IMR-90 (cell line): ENCODE measurements at regions not wholly inside any gene's neighbourhood (a gene's known extent, or its start where the extent isn't known, plus 50 kb on each side); places are given as distances from the start of the nearest gene placed in this dataset.

ENCODE experiments used
- ATAC-seq: fragments of 200-7000 bp; cut with Tn5 transposase; 2 replicates; pipeline ENCODE4 v1.9.1; 2020; ENCODE audit warnings: low read depth, mild to moderate bottlenecking, moderate library complexity
- BruUV-seq: library from RNA; stranded (reverse); fragments of 400-500 nt; replicated peaks from 2 replicates; lab custom pipeline; 2021; lab: Mats Ljungman, UMichigan
- CTCF ChIA-PET: fragments of 300-600 bp; formaldehyde crosslinking; extraction: SDS; loops from one replicate; lab custom pipeline; 2021; ENCODE audit warnings: antibody characterized with exemption; lab: Yijun Ruan, JAX
- POLR2A ChIA-PET: fragments of 300-600 bp; sonication (Branson Sonifier 250); formaldehyde crosslinking; loops from one replicate; lab custom pipeline; 2022; ENCODE audit warnings: antibody characterized with exemption; ENCODE audit not compliant: unreplicated experiment; lab: Charles Lee
- DNase-seq: peaks from one replicate; pipeline ENCODE4 v3.0.0; 2013
- H2AFZ ChIP-seq: replicated peaks from 2 replicates; pipeline ENCODE3; 2013; ENCODE audit warnings: low read length, mild to moderate bottlenecking; ENCODE audit not compliant: poor library complexity
- H2AK5ac ChIP-seq: 2 replicates; pipeline ENCODE4 v1.6.1; 2013; ENCODE audit warnings: low read depth, low read length, inconsistent platforms
- H2AK9ac ChIP-seq: replicated peaks from 2 replicates; pipeline ENCODE3; 2013; ENCODE audit warnings: mild to moderate bottlenecking, low read depth, low read length, moderate library complexity; ENCODE audit not compliant: poor library complexity
- H2BK120ac ChIP-seq: 2 replicates; pipeline ENCODE4 v1.6.1; 2013; ENCODE audit warnings: low read depth, low read length, inconsistent platforms
- H2BK15ac ChIP-seq: 3 replicates; pipeline ENCODE4 v1.6.1; 2013; ENCODE audit warnings: low read depth, low read length, inconsistent platforms
- H2BK20ac ChIP-seq: 2 replicates; pipeline ENCODE4 v1.6.1; 2013; ENCODE audit warnings: low read depth, mild to moderate bottlenecking, inconsistent platforms, low read length, moderate library complexity
- H2BK5ac ChIP-seq: 2 replicates; pipeline ENCODE4 v1.6.1; 2013; ENCODE audit warnings: mild to moderate bottlenecking, low read depth, low read length, inconsistent platforms; ENCODE audit not compliant: poor library complexity, severe bottlenecking
- H3K14ac ChIP-seq: replicated peaks from 2 replicates; pipeline ENCODE4 v1.6.1; 2013; ENCODE audit warnings: low read depth, low read length, inconsistent platforms
- H3K18ac ChIP-seq: 2 replicates; pipeline ENCODE4 v1.6.1; 2013; ENCODE audit warnings: low read depth, low read length, control low read depth
- H3K23ac ChIP-seq: 2 replicates; pipeline ENCODE4 v1.6.1; 2013; ENCODE audit warnings: low read depth, low read length, inconsistent platforms
- H3K27ac ChIP-seq: 2 replicates; pipeline ENCODE4 v1.5.1; 2013; ENCODE audit warnings: mild to moderate bottlenecking, control low read depth, low read length; ENCODE audit not compliant: insufficient read depth
- H3K27me3 ChIP-seq: 2 replicates; pipeline ENCODE4 v1.6.1; 2013; ENCODE audit warnings: low read length; ENCODE audit not compliant: control insufficient read depth, insufficient read depth
- H3K36me3 ChIP-seq: 2 replicates; pipeline ENCODE4 v1.6.1; 2013; ENCODE audit warnings: low read length, mixed read lengths; ENCODE audit not compliant: control insufficient read depth, insufficient read depth
- H3K4ac ChIP-seq: 2 replicates; pipeline ENCODE4 v1.6.1; 2013; ENCODE audit warnings: low read depth, low read length, inconsistent platforms
- H3K4me1 ChIP-seq: 2 replicates; pipeline ENCODE4 v1.6.1; 2013; ENCODE audit warnings: low read length, mixed read lengths; ENCODE audit not compliant: control insufficient read depth, insufficient read depth
- H3K4me2 ChIP-seq: 2 replicates; pipeline ENCODE4 v1.6.1; 2013; ENCODE audit warnings: low read depth, mild to moderate bottlenecking, control low read depth, low read length, moderate library complexity
- H3K4me3 ChIP-seq: 2 replicates; pipeline ENCODE4 v1.5.1; 2013; ENCODE audit warnings: low read depth, mild to moderate bottlenecking, control low read depth, low read length, moderate library complexity; ENCODE audit not compliant: insufficient read depth
- H3K56ac ChIP-seq: 2 replicates; pipeline ENCODE4 v1.6.1; 2013; ENCODE audit warnings: low read length, inconsistent platforms; ENCODE audit not compliant: insufficient read depth; ENCODE audit errors: extremely low read depth
- H3K79me1 ChIP-seq, 2 experiments: 2 replicates each; pipeline ENCODE4 v1.6.1; 2013; ENCODE audit warnings: low read length in 2 of 2, inconsistent platforms in 1 of 2, low read depth in 1 of 2
- H3K9ac ChIP-seq: 2 replicates; pipeline ENCODE4 v1.6.1; 2013; ENCODE audit warnings: low read depth, low read length, control low read depth
- H3K9me1 ChIP-seq: 2 replicates; pipeline ENCODE4 v1.6.1; 2013; ENCODE audit warnings: low read length, inconsistent platforms; ENCODE audit not compliant: insufficient read depth
- H3K9me3 ChIP-seq: 2 replicates; pipeline ENCODE4 v1.6.1; 2013; ENCODE audit warnings: low read length; ENCODE audit not compliant: control insufficient read depth, insufficient read depth
- H4K20me1 ChIP-seq: 2 replicates; pipeline ENCODE4 v1.6.1; 2013; ENCODE audit warnings: low read length, inconsistent platforms; ENCODE audit not compliant: insufficient read depth
- H4K5ac ChIP-seq: 2 replicates; pipeline ENCODE4 v1.6.1; 2013; ENCODE audit warnings: mild to moderate bottlenecking, low read depth, low read length, control low read depth
- H4K8ac ChIP-seq, 2 experiments: 2 replicates each; pipeline ENCODE4 v1.6.1; 2013; ENCODE audit warnings: low read depth in 2 of 2, low read length in 2 of 2, control low read depth in 1 of 2, inconsistent platforms in 1 of 2
- H4K91ac ChIP-seq: 2 replicates; pipeline ENCODE4 v1.6.1; 2013; ENCODE audit warnings: low read depth, low read length, inconsistent platforms; ENCODE audit not compliant: insufficient read depth
- BHLHE40 ChIP-seq: fragments of 150-350 bp; IDR thresholded peaks from 2 replicates; pipeline ENCODE4 v1.6.1; 2016; ENCODE audit warnings: mild to moderate bottlenecking, low read depth, low read length
- MXI1 ChIP-seq: IDR thresholded peaks from 2 replicates; pipeline ENCODE4 v1.6.1; 2012; ENCODE audit warnings: low read depth, mild to moderate bottlenecking, low read length, moderate library complexity, borderline replicate concordance
- WGBS, 2 experiments: methylation state at CpG; one replicate each; pipeline versions ENCODE4 v1.1.5 to v1.1.7; 2013; ENCODE audit warnings: missing lambda C conversion rate in 2 of 2; ENCODE audit not compliant: insufficient read length in 1 of 2; ENCODE audit errors: extremely low coverage in 2 of 2; 5-methylcytosine and 5-hydroxymethylcytosine counted together
- dilution Hi-C: fragments of 300-500 bp; cut with HindIII; formaldehyde crosslinking; loops from one replicate; pipeline ENCODE4 v1.14.3; 2018; ENCODE audit warnings: low sequenced_read_pairs; ENCODE audit not compliant: unreplicated experiment
- in situ Hi-C: fragments of 300-500 bp; cut with MboI; formaldehyde crosslinking; loops from 3 replicates; pipeline ENCODE4 v1.14.3; 2019; ENCODE audit warnings: low sequenced_read_pairs, inconsistent platforms, mixed read lengths
- intact Hi-C: fragments of 100-400 bp; cut with micrococcal nuclease; formaldehyde crosslinking; loops from 2 replicates; pipeline ENCODE4 v1.10.0; 2022

- ATAC-seq: peak; percentile 96
- peak overlapping the region; percentile 68 for H3K4ac ChIP-seq
- H2BK5ac ChIP-seq: peak overlapping the region; percentile 86
- H4K20me1 ChIP-seq: no peaks in the 10 kb centered on the region
- 0 out of 2 replicates have a peak, but pooled peaks cover 2% of the 10 kb centered on the region for H3K9me3 ChIP-seq
- peak overlapping the region; percentile 92 for H3K27ac ChIP-seq
- H2AK9ac ChIP-seq: no peak overlapping the region
- peak overlapping the region; percentile 36; the same call in 1 of the 2 replicates for H3K14ac ChIP-seq
- in situ Hi-C loops (no loop called here), intact Hi-C loops (loop anchor here (1.0 to 10.0 kb wide), 3 partner anchors 46 to 426 kb away; no protein-coding TSS in a partner anchor), dilution Hi-C loops (no loop called here)
- peak overlapping the region; percentile 13; the same call in 1 of the 2 replicates for H4K5ac ChIP-seq
- H4K91ac ChIP-seq: peak overlapping the region; percentile 77
- H3K9ac ChIP-seq: peak overlapping the region; percentile 43; the same call in 1 of the 2 replicates
- BruUV-seq: no TSS peak
- CTCF ChIA-PET: interaction anchor here (1.1 kb wide), 1 partner anchor 27 kb away, joined by 3 read pairs; no protein-coding TSS in a partner anchor
- peak overlapping the region; percentile 86 for H2AFZ ChIP-seq
- no peak for TF ChIP-seq BHLHE40
- peak; percentile 87; the same call in 1 of the 2 replicates for TF ChIP-seq MXI1
- WGBS, 2 experiments: no CpG with 5 or more reads among the region's 7 CpGs
- H2BK15ac ChIP-seq: 0 out of 3 replicates have a peak overlapping the region, but pooled peaks have one; percentile 0
- H3K4me1 ChIP-seq: peaks cover 4% of the 10 kb centered on the region; the same call in 1 of the 2 replicates
- peak overlapping the region; percentile 2; the same call in 1 of the 2 replicates for H3K4me3 ChIP-seq
- H2AK5ac ChIP-seq: no peak overlapping the region
- H3K18ac ChIP-seq: peak overlapping the region; percentile 18
- H3K23ac ChIP-seq: peak overlapping the region; percentile 20
- POLR2A ChIA-PET: interaction anchor here (0.6 kb wide), 1 partner anchor 94 kb away, joined by 6 read pairs; no protein-coding TSS in a partner anchor
- no peaks in the 10 kb centered on the region for H3K36me3 ChIP-seq
- peaks cover 8% of the 10 kb centered on the region; the same call in 1 of the 2 replicates for H3K9me1 ChIP-seq
- peak overlapping the region; percentile 66 for H2BK120ac ChIP-seq
- no peaks in the 10 kb centered on the region for H3K79me1 ChIP-seq
- H3K56ac ChIP-seq: peak overlapping the region; percentile 63; the same call in 1 of the 2 replicates
- DNase-seq: peak; percentile 92
- peak overlapping the region; percentile 12 to 44; a peak in 3 of 4 replicates for H4K8ac ChIP-seq
- H3K4me2 ChIP-seq: peak overlapping the region; percentile 57; the same call in 1 of the 2 replicates
- no peaks in the 10 kb centered on the region for H3K27me3 ChIP-seq
- peak overlapping the region; percentile 10; the same call in 1 of the 2 replicates for H2BK20ac ChIP-seq
These were observed 881.5 kb downstream of the LTN1 start for GRCh38 chr21:28111151-28111619.
